Tongue (tissue), 1 donor: ENCODE measurements at regions not wholly inside any gene's neighbourhood (a gene's known extent, or its start where the extent isn't known, plus 50 kb on each side); places are given as distances from the start of the nearest gene placed in this dataset.
"Not testable (repeated sequence)": the region's sequence is repeated elsewhere in the genome, so short reads cannot be mapped to it uniquely, and the experiment has no call there.

ENCODE experiments used
- DNase-seq: peaks from one replicate; pipeline ENCODE4 v3.0.0-alpha.2; 2015

- DNase-seq = peak; percentile 84
These were observed 238.8 kb upstream of the ECI2 start for GRCh38 chr6:4374216-4374615.

GRCh38 chr6:4372866-4373265, 237.5 kb upstream of the ECI2 start:
- DNase-seq = no peak

- DNase-seq = no peak
These were observed 236.0 kb upstream of the ECI2 start for GRCh38 chr6:4371207-4371921.

- DNase-seq = no peak
These were observed 234.7 kb upstream of the ECI2 start for GRCh38 chr6:4370066-4370465.

GRCh38 chr6:4369616-4370015, 234.2 kb upstream of the ECI2 start:
- DNase-seq = no peak

GRCh38 chr6:4368649-4369048, 233.3 kb upstream of the ECI2 start:
- DNase-seq = no peak

GRCh38 chr6:4367643-4368042, 232.3 kb upstream of the ECI2 start:
- DNase-seq = no peak

- no peak for DNase-seq
These were observed 231.4 kb upstream of the ECI2 start for GRCh38 chr6:4366635-4367395.

- DNase-seq = peak; percentile 71
These were observed 230.3 kb upstream of the ECI2 start for GRCh38 chr6:4365686-4366085.

GRCh38 chr6:4364711-4365110, 229.3 kb upstream of the ECI2 start:
- DNase-seq = no peak

GRCh38 chr6:4364172-4364571, 228.8 kb upstream of the ECI2 start:
- DNase-seq = no peak

- DNase-seq = peak; percentile 66
These were observed 228.3 kb upstream of the ECI2 start for GRCh38 chr6:4363656-4364055.

GRCh38 chr6:4362326-4362725, 227.0 kb upstream of the ECI2 start:
- no peak for DNase-seq

GRCh38 chr6:4360920-4361319, 225.5 kb upstream of the ECI2 start:
- DNase-seq = no peak

- no peak for DNase-seq
These were observed 223.8 kb upstream of the ECI2 start for GRCh38 chr6:4359108-4359730.

- DNase-seq = peak; percentile 85
These were observed 223.2 kb upstream of the ECI2 start for GRCh38 chr6:4358414-4359107.

GRCh38 chr6:4357660-4358152, 222.3 kb upstream of the ECI2 start:
- not testable (repeated sequence) for DNase-seq

- DNase-seq = no peak
These were observed 221.7 kb upstream of the ECI2 start for GRCh38 chr6:4356899-4357659.

- DNase-seq = no peak
These were observed 219.9 kb upstream of the ECI2 start for GRCh38 chr6:4355241-4355640.

- DNase-seq = no peak
These were observed 218.8 kb upstream of the ECI2 start for GRCh38 chr6:4354181-4354580.

GRCh38 chr6:4352731-4353130, 217.4 kb upstream of the ECI2 start:
- peak; percentile 78 for DNase-seq

GRCh38 chr6:4352322-4352669, 216.9 kb upstream of the ECI2 start:
- DNase-seq = no peak
